ENCODE measurements at regions not wholly inside any gene's neighbourhood (a gene's known extent, or its start where the extent isn't known, plus 50 kb on each side); places are given as distances from the start of the nearest gene placed in this dataset.

DNA sequence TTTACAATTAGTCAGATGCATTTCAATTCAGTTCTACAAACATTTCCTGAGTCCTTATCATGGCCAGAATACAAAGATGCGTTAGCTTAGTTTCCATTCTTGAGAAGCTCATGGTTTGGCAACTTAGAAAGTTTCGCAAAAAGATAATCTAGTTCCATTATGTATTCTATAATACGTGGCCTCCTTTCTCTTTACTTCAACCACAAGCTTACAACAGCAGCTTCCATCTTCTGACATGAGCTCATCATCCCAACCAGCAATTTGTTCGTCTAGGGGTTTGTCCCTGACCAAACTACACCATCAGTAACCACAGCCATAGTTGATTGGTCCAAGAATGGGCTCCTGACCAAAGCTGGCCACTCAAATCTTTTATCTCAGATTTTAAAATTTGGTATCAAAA, 267.6 kb upstream of the TBC1D5 start:
- no peak overlapping the region for H3K4me2 ChIP-seq (ENCODE audit: low read depth, low read length, poor library complexity, severe bottlenecking)
- no peaks in the 10 kb centered on the region for H3K79me2 ChIP-seq (ENCODE audit: insufficient read depth, low read length)
- H4K20me1 ChIP-seq (ENCODE audit: low read depth, low read length) = no peaks in the 10 kb centered on the region
- no peak overlapping the region for H3K4me3 ChIP-seq (ENCODE audit: insufficient read depth, low read length, poor library complexity, severe bottlenecking)
- H3K9me3 ChIP-seq (ENCODE audit: insufficient read depth, low read length) = no peaks in the 10 kb centered on the region
- TF ChIP-seq, protein P1, sequence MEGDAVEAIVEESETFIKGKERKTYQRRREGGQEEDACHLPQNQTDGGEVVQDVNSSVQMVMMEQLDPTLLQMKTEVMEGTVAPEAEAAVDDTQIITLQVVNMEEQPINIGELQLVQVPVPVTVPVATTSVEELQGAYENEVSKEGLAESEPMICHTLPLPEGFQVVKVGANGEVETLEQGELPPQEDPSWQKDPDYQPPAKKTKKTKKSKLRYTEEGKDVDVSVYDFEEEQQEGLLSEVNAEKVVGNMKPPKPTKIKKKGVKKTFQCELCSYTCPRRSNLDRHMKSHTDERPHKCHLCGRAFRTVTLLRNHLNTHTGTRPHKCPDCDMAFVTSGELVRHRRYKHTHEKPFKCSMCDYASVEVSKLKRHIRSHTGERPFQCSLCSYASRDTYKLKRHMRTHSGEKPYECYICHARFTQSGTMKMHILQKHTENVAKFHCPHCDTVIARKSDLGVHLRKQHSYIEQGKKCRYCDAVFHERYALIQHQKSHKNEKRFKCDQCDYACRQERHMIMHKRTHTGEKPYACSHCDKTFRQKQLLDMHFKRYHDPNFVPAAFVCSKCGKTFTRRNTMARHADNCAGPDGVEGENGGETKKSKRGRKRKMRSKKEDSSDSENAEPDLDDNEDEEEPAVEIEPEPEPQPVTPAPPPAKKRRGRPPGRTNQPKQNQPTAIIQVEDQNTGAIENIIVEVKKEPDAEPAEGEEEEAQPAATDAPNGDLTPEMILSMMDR (IDR thresholded peaks at IDR 0.05; ENCODE audit: insufficient read depth, low read length, poor library complexity, severe bottlenecking) = no peak
- TF ChIP-seq EZH2phosphoT487 (conservative IDR thresholded peaks at IDR 0.05; ENCODE audit: low read length) = no peak
- H3K9ac ChIP-seq (ENCODE audit: low read length) = no peak overlapping the region
- no peak overlapping the region for H3K27ac ChIP-seq (ENCODE audit: low read depth, low read length)
- no peaks in the 10 kb centered on the region for H3F3A ChIP-seq (ENCODE audit: insufficient read depth)
- no peaks in the 10 kb centered on the region for H3K9me2 ChIP-seq (replicated peaks; ENCODE audit: insufficient read depth, low read length)
- H3K27me3 ChIP-seq (ENCODE audit: low read length) = no peaks in the 10 kb centered on the region
- H2AFZ ChIP-seq (ENCODE audit: low read depth, low read length, severe bottlenecking) = no peak overlapping the region
- H3K36me3 ChIP-seq (ENCODE audit: low read length) = no peaks in the 10 kb centered on the region

GRCh38 chr3:18008706-18009368, 266.4 kb upstream of the TBC1D5 start:
- no peaks in the 10 kb centered on the region for H3K9me2 ChIP-seq (replicated peaks; ENCODE audit: insufficient read depth, low read length)
- no peaks in the 10 kb centered on the region for H3K27me3 ChIP-seq (ENCODE audit: low read length)
- no peak overlapping the region for H3K27ac ChIP-seq (ENCODE audit: low read depth, low read length)
- no peaks in the 10 kb centered on the region for H3F3A ChIP-seq (ENCODE audit: insufficient read depth)
- no peak for TF ChIP-seq EZH2phosphoT487 (conservative IDR thresholded peaks at IDR 0.05; ENCODE audit: low read length)
- TF ChIP-seq, protein P1 (IDR thresholded peaks at IDR 0.05; ENCODE audit: insufficient read depth, low read length, poor library complexity, severe bottlenecking) = no peak
- no peak overlapping the region for H3K9ac ChIP-seq (ENCODE audit: low read length)
- no peaks in the 10 kb centered on the region for H3K79me2 ChIP-seq (ENCODE audit: insufficient read depth, low read length)
- H3K4me3 ChIP-seq (ENCODE audit: insufficient read depth, low read length, poor library complexity, severe bottlenecking) = no peak overlapping the region
- no peaks in the 10 kb centered on the region for H3K36me3 ChIP-seq (ENCODE audit: low read length)
- H3K4me2 ChIP-seq (ENCODE audit: low read depth, low read length, poor library complexity, severe bottlenecking) = no peak overlapping the region
- no peak overlapping the region for H2AFZ ChIP-seq (ENCODE audit: low read depth, low read length, severe bottlenecking)
- H4K20me1 ChIP-seq (ENCODE audit: low read depth, low read length) = no peaks in the 10 kb centered on the region
- no peaks in the 10 kb centered on the region for H3K9me3 ChIP-seq (ENCODE audit: insufficient read depth, low read length)

- no peak overlapping the region for H3K27ac ChIP-seq (ENCODE audit: low read depth, low read length)
- H3K27me3 ChIP-seq (ENCODE audit: low read length) = no peaks in the 10 kb centered on the region
These were observed 265.5 kb upstream of the TBC1D5 start for GRCh38 chr3:18007980-18008379.

More at GRCh38 chr3:18007980-18008379, 265.5 kb upstream of the TBC1D5 start:
- TF ChIP-seq, protein P1 (IDR thresholded peaks at IDR 0.05; ENCODE audit: insufficient read depth, low read length, poor library complexity, severe bottlenecking) = no peak
- TF ChIP-seq EZH2phosphoT487 (conservative IDR thresholded peaks at IDR 0.05; ENCODE audit: low read length) = no peak
- no peak overlapping the region for H3K9ac ChIP-seq (ENCODE audit: low read length)
- H4K20me1 ChIP-seq (ENCODE audit: low read depth, low read length) = no peaks in the 10 kb centered on the region
- H3K9me2 ChIP-seq (replicated peaks; ENCODE audit: insufficient read depth, low read length) = no peaks in the 10 kb centered on the region
- no peaks in the 10 kb centered on the region for H3K9me3 ChIP-seq (ENCODE audit: insufficient read depth, low read length)
- no peak overlapping the region for H3K4me3 ChIP-seq (ENCODE audit: insufficient read depth, low read length, poor library complexity, severe bottlenecking)
- H2AFZ ChIP-seq (ENCODE audit: low read depth, low read length, severe bottlenecking) = no peak overlapping the region
- no peaks in the 10 kb centered on the region for H3K36me3 ChIP-seq (ENCODE audit: low read length)
- no peaks in the 10 kb centered on the region for H3F3A ChIP-seq (ENCODE audit: insufficient read depth)
- H3K4me2 ChIP-seq (ENCODE audit: low read depth, low read length, poor library complexity, severe bottlenecking) = no peak overlapping the region
- H3K79me2 ChIP-seq (ENCODE audit: insufficient read depth, low read length) = no peaks in the 10 kb centered on the region

Data from SU-DHL-6 (cell line).